HepG2 (cell line): ENCODE measurements at regions not wholly inside any gene's neighbourhood (a gene's known extent, or its start where the extent isn't known, plus 50 kb on each side); places are given as distances from the start of the nearest gene placed in this dataset.

Experiments
- CTCF ChIP-seq: sonication (generic); formaldehyde crosslinking; IDR thresholded peaks from 2 replicates; pipeline ENCODE4 v1.5.0; 2020; ENCODE audit warnings: mild to moderate bottlenecking, missing genetic modification reagents, moderate library complexity
- KDM6A ChIP-seq: IDR thresholded peaks from 2 replicates; pipeline ENCODE4 v1.6.1; 2016; ENCODE audit warnings: low read depth
- ZNF354B ChIP-seq: sonication (generic); formaldehyde crosslinking; IDR thresholded peaks from 2 replicates; pipeline ENCODE4 v1.8.0; 2022; ENCODE audit warnings: mild to moderate bottlenecking, missing genetic modification reagents

- TF ChIP-seq ZNF354B (CRISPR knock-in tag) (no peak), CTCF (CRISPR knock-in tag) (no peak), KDM6A (CRISPR knock-in tag) (no peak)
These were observed 103.9 kb upstream of the ANO3 start for GRCh38 chr11:26227883-26228502.
